Spinal cord (tissue), 9 donors: ENCODE measurements at regions not wholly inside any gene's neighbourhood (a gene's known extent, or its start where the extent isn't known, plus 50 kb on each side); places are given as distances from the start of the nearest gene placed in this dataset.
"Not testable (repeated sequence)": the region's sequence is repeated elsewhere in the genome, so short reads cannot be mapped to it uniquely, and the experiment has no call there.

Source experiments
- DNase-seq, 6 donors: peaks; one replicate each; pipeline versions ENCODE4 v3.0.0 to v3.0.0-alpha.2; 2013 to 2015; ENCODE audit warnings: low spot score in 6 of 6, low read depth in 4 of 6
- H3K27ac ChIP-seq: one replicate; pipeline ENCODE4 v1.5.1; 2013; ENCODE audit warnings: low read depth, low read length, control low read depth
- H3K27me3 ChIP-seq: one replicate; pipeline ENCODE4 v1.6.1; 2013; ENCODE audit warnings: low read length; ENCODE audit not compliant: control insufficient read depth, insufficient read depth
- H3K36me3 ChIP-seq: one replicate; pipeline ENCODE4 v1.6.1; 2013; ENCODE audit warnings: low read length; ENCODE audit not compliant: control insufficient read depth, insufficient read depth
- H3K4me1 ChIP-seq: one replicate; pipeline ENCODE4 v1.6.1; 2013; ENCODE audit warnings: low read length; ENCODE audit not compliant: control insufficient read depth, insufficient read depth
- H3K4me3 ChIP-seq: one replicate; pipeline ENCODE4 v1.5.1; 2013; ENCODE audit warnings: low read depth, low read length, control low read depth
- H3K9me3 ChIP-seq: one replicate; pipeline ENCODE4 v1.6.1; 2013; ENCODE audit warnings: low read length; ENCODE audit not compliant: control insufficient read depth, insufficient read depth
- WGBS: methylation state at CpG from one replicate; pipeline ENCODE4 v1.1.5; 2013; ENCODE audit warnings: missing lambda C conversion rate; ENCODE audit not compliant: insufficient coverage; 5-methylcytosine and 5-hydroxymethylcytosine counted together
- donor health status: healthy.

- H3K4me3 ChIP-seq = no peak overlapping the region
- no peaks in the 10 kb centered on the region for H3K4me1 ChIP-seq
- no peak overlapping the region for H3K27ac ChIP-seq
- H3K9me3 ChIP-seq = no peaks in the 10 kb centered on the region
- WGBS = 100% methylated on average over 2 of the region's 6 CpGs
- DNase-seq = no peak
- no peaks in the 10 kb centered on the region for H3K27me3 ChIP-seq
- no peaks in the 10 kb centered on the region for H3K36me3 ChIP-seq
Measured at GRCh38 chr7:93693796-93694195, 119.3 kb upstream of the CALCR start.

GRCh38 chr7:93690021-93690420 is 115.5 kb upstream of the CALCR start:
- Histone ChIP-seq H3K9me3 (no peaks in the 10 kb centered on the region), H3K27ac (no peak overlapping the region), H3K4me1 (no peaks in the 10 kb centered on the region), H3K36me3 (no peaks in the 10 kb centered on the region), H3K4me3 (no peak overlapping the region), H3K27me3 (no peaks in the 10 kb centered on the region)
- 73% methylated on average over 2 of the region's 2 CpGs for WGBS
- DNase-seq = no peak

- Histone ChIP-seq H3K36me3 (no peaks in the 10 kb centered on the region), H3K27me3 (no peaks in the 10 kb centered on the region), H3K4me1 (no peaks in the 10 kb centered on the region)
Measured at GRCh38 chr7:93678185-93678584, 103.7 kb upstream of the CALCR start.

GRCh38 chr7:93663561-93664299 is 89.2 kb upstream of the CALCR start:
- no peaks in the 10 kb centered on the region for H3K9me3 ChIP-seq
- H3K27me3 ChIP-seq = no peaks in the 10 kb centered on the region
- no peaks in the 10 kb centered on the region for H3K36me3 ChIP-seq
- no peaks in the 10 kb centered on the region for H3K4me1 ChIP-seq
- no peak for DNase-seq
- 92% methylated on average over 7 of the region's 11 CpGs for WGBS
- H3K27ac ChIP-seq = no peak overlapping the region
- H3K4me3 ChIP-seq = no peak overlapping the region

More at GRCh38 chr7:93678185-93678584, 103.7 kb upstream of the CALCR start:
- no peak for DNase-seq
- Histone ChIP-seq H3K4me3 (no peak overlapping the region), H3K9me3 (no peaks in the 10 kb centered on the region), H3K27ac (no peak overlapping the region)

- not testable (repeated sequence) for H3K4me3 ChIP-seq, H3K27me3 ChIP-seq, H3K36me3 ChIP-seq, H3K27ac ChIP-seq, DNase-seq, H3K9me3 ChIP-seq, H3K4me1 ChIP-seq
- no CpG with 5 or more reads among the region's 3 CpGs for WGBS
Measured at GRCh38 chr7:93658163-93658562, 83.6 kb upstream of the CALCR start.

- WGBS = 60% methylated on average over 1 of the region's 1 CpG
- no peak for DNase-seq
- no peaks in the 10 kb centered on the region for H3K36me3 ChIP-seq
- no peaks in the 10 kb centered on the region for H3K4me1 ChIP-seq
- no peak overlapping the region for H3K27ac ChIP-seq
- H3K4me3 ChIP-seq = no peak overlapping the region
- no peaks in the 10 kb centered on the region for H3K9me3 ChIP-seq
- H3K27me3 ChIP-seq = no peaks in the 10 kb centered on the region
Measured at GRCh38 chr7:93651603-93652159, 77.2 kb upstream of the CALCR start.

GRCh38 chr7:93646538-93646937 is 72.0 kb upstream of the CALCR start:
- no peak for DNase-seq
- WGBS = no CpG with 5 or more reads among the region's 1 CpG
- Histone ChIP-seq H3K27ac (no peak overlapping the region), H3K27me3 (no peaks in the 10 kb centered on the region), H3K4me3 (no peak overlapping the region), H3K36me3 (no peaks in the 10 kb centered on the region), H3K4me1 (no peaks in the 10 kb centered on the region), H3K9me3 (no peaks in the 10 kb centered on the region)

GRCh38 chr7:93636276-93636675 is 61.8 kb upstream of the CALCR start:
- Histone ChIP-seq H3K27ac (no peak overlapping the region), H3K4me1 (no peaks in the 10 kb centered on the region), H3K9me3 (no peaks in the 10 kb centered on the region), H3K27me3 (no peaks in the 10 kb centered on the region), H3K36me3 (no peaks in the 10 kb centered on the region), H3K4me3 (no peak overlapping the region)
- no peak for DNase-seq

GRCh38 chr7:93632371-93632770 is 57.8 kb upstream of the CALCR start:
- H3K36me3 ChIP-seq = no peaks in the 10 kb centered on the region
- no CpG with 5 or more reads among the region's 1 CpG for WGBS
- no peaks in the 10 kb centered on the region for H3K27me3 ChIP-seq
- H3K4me3 ChIP-seq = no peak overlapping the region
- DNase-seq = no peak
- H3K4me1 ChIP-seq = no peaks in the 10 kb centered on the region
- peaks cover 1% of the 10 kb centered on the region for H3K9me3 ChIP-seq
- H3K27ac ChIP-seq = no peak overlapping the region

GRCh38 chr7:93629291-93629801 is 54.8 kb upstream of the CALCR start:
- H3K27ac ChIP-seq = no peak overlapping the region

More at GRCh38 chr7:93629291-93629801, 54.8 kb upstream of the CALCR start:
- H3K36me3 ChIP-seq = no peaks in the 10 kb centered on the region
- DNase-seq = no peak
- H3K4me1 ChIP-seq = no peaks in the 10 kb centered on the region
- H3K27me3 ChIP-seq = no peaks in the 10 kb centered on the region
- 0% methylated on average over 1 of the region's 2 CpGs for WGBS
- H3K9me3 ChIP-seq = peaks cover 1% of the 10 kb centered on the region
- H3K4me3 ChIP-seq = no peak overlapping the region
